ENCODE measurements at regions not wholly inside any gene's neighbourhood (a gene's known extent, or its start where the extent isn't known, plus 50 kb on each side); places are given as distances from the start of the nearest gene placed in this dataset.
"Not testable (repeated sequence)": the region's sequence is repeated elsewhere in the genome, so short reads cannot be mapped to it uniquely, and the experiment has no call there.

- not testable (repeated sequence) for H3K27ac ChIP-seq; H3K9me3 ChIP-seq (replicated peaks); H3K4me1 ChIP-seq (replicated peaks); H3K27me3 ChIP-seq (replicated peaks); H3K4me3 ChIP-seq; DNase-seq (ENCODE audit: low read depth in 1 of 2, low spot score in 2 of 2); H3K36me3 ChIP-seq
Measured at GRCh38 chr2:13443554-13444261, 727.0 kb downstream of the TRIB2 start.

DNA sequence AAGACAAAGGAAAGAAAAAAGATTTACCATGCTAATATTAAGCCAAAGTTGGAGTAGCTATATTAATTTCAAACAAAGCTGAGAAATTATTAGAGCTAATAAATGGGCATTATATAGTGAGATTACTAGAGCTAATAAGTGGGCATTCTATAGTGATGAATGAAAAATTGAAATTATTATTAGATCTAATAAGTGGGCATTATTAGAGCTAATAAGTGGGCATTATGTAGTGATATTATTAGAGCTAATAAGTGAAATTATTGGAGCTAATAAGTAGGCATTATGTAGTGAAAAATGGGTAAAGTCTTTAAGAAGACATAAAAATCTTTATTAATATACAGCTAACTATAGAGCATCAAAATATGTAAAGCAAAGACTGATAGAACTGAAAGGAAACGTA is 745.7 kb downstream of the TRIB2 start:
- Histone ChIP-seq H3K4me3 (no peak overlapping the region), H3K4me1 (replicated peaks) (no peaks in the 10 kb centered on the region), H3K27ac (no peak overlapping the region), H3K27me3 (replicated peaks) (no peaks in the 10 kb centered on the region), H3K36me3 (no peaks in the 10 kb centered on the region), H3K9me3 (replicated peaks) (no peaks in the 10 kb centered on the region)
- no peak for DNase-seq (ENCODE audit: low read depth in 1 of 2, low spot score in 2 of 2)

DNA sequence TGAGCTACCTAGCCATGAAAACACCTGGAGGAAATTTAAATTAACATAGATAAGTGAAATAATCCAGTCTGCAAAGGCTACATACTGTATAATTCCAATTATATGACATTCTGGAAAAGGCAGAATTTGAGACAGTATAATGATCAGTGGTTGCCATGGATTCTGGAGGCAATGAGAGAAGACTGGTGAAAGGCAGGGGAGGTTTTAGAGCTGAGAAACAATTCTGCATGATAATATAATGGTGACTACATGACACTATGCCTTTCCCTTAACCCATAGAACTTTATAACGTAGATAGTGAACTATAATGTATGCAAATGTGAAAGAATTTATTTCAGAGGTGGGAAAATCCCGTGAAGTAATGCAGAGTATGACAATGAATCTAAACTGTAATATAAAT is 749.3 kb downstream of the TRIB2 start:
- no peaks in the 10 kb centered on the region for H3K27me3 ChIP-seq (replicated peaks)
- H3K36me3 ChIP-seq = no peaks in the 10 kb centered on the region
- no peaks in the 10 kb centered on the region for H3K4me1 ChIP-seq (replicated peaks)
- H3K27ac ChIP-seq = no peak overlapping the region
- no peak for DNase-seq (ENCODE audit: low read depth in 1 of 2, low spot score in 2 of 2)
- no peaks in the 10 kb centered on the region for H3K9me3 ChIP-seq (replicated peaks)
- H3K4me3 ChIP-seq = no peak overlapping the region

- DNase-seq (ENCODE audit: low read depth in 1 of 2, low spot score in 2 of 2) = no peak
- H3K27ac ChIP-seq = no peak overlapping the region
- H3K4me3 ChIP-seq = no peak overlapping the region
- no peaks in the 10 kb centered on the region for H3K27me3 ChIP-seq (replicated peaks)
- no peaks in the 10 kb centered on the region for H3K36me3 ChIP-seq
- H3K4me1 ChIP-seq (replicated peaks) = no peaks in the 10 kb centered on the region
- H3K9me3 ChIP-seq (replicated peaks) = no peaks in the 10 kb centered on the region; the same call in 1 of the 2 replicates
Measured at GRCh38 chr2:13474538-13474937, 757.8 kb downstream of the TRIB2 start.

DNA sequence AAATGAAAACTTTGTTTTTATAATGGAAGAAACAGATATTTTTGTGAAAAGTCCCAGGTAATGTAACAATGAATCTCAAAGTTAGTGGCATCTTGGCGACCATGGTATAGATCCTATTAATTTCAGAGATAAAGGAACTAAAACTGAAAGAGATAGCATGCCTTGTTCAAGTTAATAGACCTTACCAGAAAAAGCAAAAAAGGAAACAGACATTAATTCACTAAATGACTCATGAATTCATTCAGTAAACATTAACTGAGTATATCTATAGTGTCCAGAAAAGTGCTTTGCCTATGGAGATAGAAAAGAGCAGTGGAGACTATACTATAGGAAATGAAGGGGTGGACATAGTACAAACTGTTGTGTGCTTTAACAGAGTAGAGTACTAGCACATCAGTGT is 763.3 kb downstream of the TRIB2 start:
- H3K4me3 ChIP-seq = no peak overlapping the region
- no peaks in the 10 kb centered on the region for H3K36me3 ChIP-seq
- DNase-seq (ENCODE audit: low read depth in 1 of 2, low spot score in 2 of 2) = no peak
- H3K9me3 ChIP-seq (replicated peaks) = no peaks in the 10 kb centered on the region; the same call in 1 of the 2 replicates
- no peaks in the 10 kb centered on the region for H3K27me3 ChIP-seq (replicated peaks)
- H3K27ac ChIP-seq = no peak overlapping the region
- H3K4me1 ChIP-seq (replicated peaks) = no peaks in the 10 kb centered on the region

- Histone ChIP-seq H3K36me3 (no peaks in the 10 kb centered on the region), H3K4me1 (replicated peaks) (no peaks in the 10 kb centered on the region), H3K27ac (no peak overlapping the region), H3K9me3 (replicated peaks) (no peaks in the 10 kb centered on the region; the same call in 1 of the 2 replicates), H3K4me3 (no peak overlapping the region), H3K27me3 (replicated peaks) (no peaks in the 10 kb centered on the region)
- DNase-seq (ENCODE audit: low read depth in 1 of 2, low spot score in 2 of 2) = no peak
Measured at GRCh38 chr2:13481201-13481600, 764.5 kb downstream of the TRIB2 start.

- no peak overlapping the region for H3K27ac ChIP-seq
- no peaks in the 10 kb centered on the region for H3K36me3 ChIP-seq
- H3K4me3 ChIP-seq = no peak overlapping the region
- no peak for DNase-seq (ENCODE audit: low read depth in 1 of 2, low spot score in 2 of 2)
- no peaks in the 10 kb centered on the region for H3K4me1 ChIP-seq (replicated peaks)
- 0 out of 2 replicates have a peak, but pooled peaks cover 3% of the 10 kb centered on the region for H3K9me3 ChIP-seq (replicated peaks)
- no peaks in the 10 kb centered on the region for H3K27me3 ChIP-seq (replicated peaks)
Measured at GRCh38 chr2:13485256-13485655, 768.5 kb downstream of the TRIB2 start.

- no peaks in the 10 kb centered on the region for H3K27me3 ChIP-seq (replicated peaks)
- no peaks in the 10 kb centered on the region for H3K36me3 ChIP-seq
- H3K27ac ChIP-seq = no peak overlapping the region
- no peak overlapping the region for H3K4me3 ChIP-seq
- H3K4me1 ChIP-seq (replicated peaks) = no peaks in the 10 kb centered on the region
- H3K9me3 ChIP-seq (replicated peaks) = 0 out of 2 replicates have a peak, but pooled peaks cover 3% of the 10 kb centered on the region
- no peak for DNase-seq (ENCODE audit: low read depth in 1 of 2, low spot score in 2 of 2)
Measured at GRCh38 chr2:13488965-13489364, 772.2 kb downstream of the TRIB2 start.

DNA sequence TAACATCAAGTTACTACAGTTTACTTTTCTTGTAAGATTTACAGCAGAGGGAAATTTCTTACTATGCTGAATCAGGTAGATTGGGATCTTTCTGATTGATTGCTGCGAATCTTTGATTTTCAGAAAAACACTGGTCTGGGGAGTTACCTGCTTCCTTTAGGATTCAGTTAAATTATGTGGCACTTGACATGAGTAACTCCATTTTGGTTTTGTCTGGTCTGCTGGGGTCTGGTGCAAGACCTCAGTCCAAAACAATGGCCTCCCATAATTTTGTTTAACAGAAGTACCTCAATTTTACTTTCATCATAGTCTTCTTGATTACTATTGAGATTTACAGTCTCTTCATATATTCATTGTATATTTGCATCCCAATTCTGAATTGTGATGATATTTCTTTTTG is 775.5 kb downstream of the TRIB2 start:
- H3K27ac ChIP-seq = no peak overlapping the region
- H3K36me3 ChIP-seq = no peaks in the 10 kb centered on the region
- H3K4me1 ChIP-seq (replicated peaks) = no peaks in the 10 kb centered on the region
- 0 out of 2 replicates have a peak, but pooled peaks cover 7% of the 10 kb centered on the region for H3K9me3 ChIP-seq (replicated peaks)
- DNase-seq (ENCODE audit: low read depth in 1 of 2, low spot score in 2 of 2) = no peak
- no peak overlapping the region for H3K4me3 ChIP-seq
- no peaks in the 10 kb centered on the region for H3K27me3 ChIP-seq (replicated peaks)

- DNase-seq (ENCODE audit: low read depth in 1 of 2, low spot score in 2 of 2) = no peak
- Histone ChIP-seq H3K4me1 (replicated peaks) (no peaks in the 10 kb centered on the region), H3K27me3 (replicated peaks) (no peaks in the 10 kb centered on the region), H3K9me3 (replicated peaks) (peaks cover 3% of the 10 kb centered on the region; the same call in 1 of the 2 replicates), H3K4me3 (no peak overlapping the region), H3K27ac (no peak overlapping the region), H3K36me3 (no peaks in the 10 kb centered on the region)
Measured at GRCh38 chr2:13495051-13495450, 778.3 kb downstream of the TRIB2 start.

DNA sequence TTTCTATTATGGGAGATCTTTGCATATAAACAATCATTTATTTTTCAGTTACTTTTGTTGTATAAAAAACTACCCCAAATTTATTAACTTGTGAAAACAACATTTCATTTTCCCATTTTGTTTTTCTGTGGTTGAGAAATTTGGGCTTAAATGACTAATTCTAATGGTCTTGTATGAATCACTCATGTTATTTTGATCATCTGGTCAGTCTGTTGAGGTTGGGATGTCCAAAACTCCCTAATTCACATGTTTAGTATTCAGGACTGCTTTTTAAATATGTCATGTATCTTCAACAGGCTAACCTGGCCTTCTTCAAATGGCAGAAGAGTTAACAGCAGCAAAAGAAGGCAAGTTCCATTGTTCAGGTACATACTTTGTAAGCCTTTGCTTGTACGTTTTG is 788.1 kb downstream of the TRIB2 start:
- no peak overlapping the region for H3K4me3 ChIP-seq

DNA sequence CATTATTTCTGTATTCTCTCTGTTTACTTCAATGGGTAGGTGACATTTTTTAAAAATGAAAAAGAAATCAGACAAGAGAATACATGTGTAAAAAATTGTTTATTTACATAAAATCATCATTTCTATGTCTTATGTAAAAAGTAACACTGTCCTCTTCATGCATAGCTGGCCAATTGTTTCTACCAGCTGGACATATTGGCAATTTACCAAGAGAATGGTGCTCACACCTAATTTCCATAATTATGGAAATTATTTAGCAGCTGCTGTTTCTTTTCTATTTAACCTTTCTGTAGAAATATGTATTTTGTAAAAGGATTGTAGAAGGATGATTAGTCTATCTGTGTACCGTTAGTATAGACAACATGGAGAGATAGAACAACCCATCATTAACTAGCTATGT is 791.9 kb downstream of the TRIB2 start:
- Histone ChIP-seq H3K9me3 (replicated peaks) (0 out of 2 replicates have a peak, but pooled peaks cover 5% of the 10 kb centered on the region), H3K27me3 (replicated peaks) (no peaks in the 10 kb centered on the region), H3K4me1 (replicated peaks) (no peaks in the 10 kb centered on the region), H3K27ac (no peak overlapping the region), H3K36me3 (no peaks in the 10 kb centered on the region), H3K4me3 (no peak overlapping the region)
- DNase-seq (ENCODE audit: low read depth in 1 of 2, low spot score in 2 of 2) = no peak

More for the DNA sequence above, 788.1 kb downstream of the TRIB2 start:
- H3K27me3 ChIP-seq (replicated peaks) = no peaks in the 10 kb centered on the region
- H3K36me3 ChIP-seq = no peaks in the 10 kb centered on the region
- H3K4me1 ChIP-seq (replicated peaks) = no peaks in the 10 kb centered on the region
- no peaks in the 10 kb centered on the region for H3K9me3 ChIP-seq (replicated peaks)
- DNase-seq (ENCODE audit: low read depth in 1 of 2, low spot score in 2 of 2) = no peak
- H3K27ac ChIP-seq = no peak overlapping the region

DNA sequence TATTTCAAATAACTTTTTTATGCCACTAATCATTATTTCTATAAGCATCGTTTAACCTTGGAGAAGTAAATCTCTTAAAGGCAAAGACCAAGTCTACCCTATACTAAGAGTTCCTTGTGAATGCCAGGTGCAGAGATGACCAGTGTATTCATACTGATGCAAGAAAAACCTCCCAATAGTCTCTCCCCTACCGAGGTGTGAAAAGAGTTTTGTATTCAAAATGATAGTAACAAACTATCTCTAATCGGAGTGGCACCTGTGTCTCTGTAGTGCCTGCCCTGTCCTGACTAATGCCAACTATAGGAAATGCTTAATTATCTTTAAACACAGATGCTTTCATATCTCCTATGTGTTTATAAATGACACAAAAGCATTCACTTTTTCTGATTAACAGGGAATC is 798.5 kb downstream of the TRIB2 start:
- Histone ChIP-seq H3K36me3 (no peaks in the 10 kb centered on the region), H3K27me3 (replicated peaks) (no peaks in the 10 kb centered on the region), H3K27ac (no peak overlapping the region), H3K9me3 (replicated peaks) (peaks cover 5% of the 10 kb centered on the region; the same call in 1 of the 2 replicates), H3K4me3 (no peak overlapping the region), H3K4me1 (replicated peaks) (no peaks in the 10 kb centered on the region)
- DNase-seq (ENCODE audit: low read depth in 1 of 2, low spot score in 2 of 2) = no peak

GRCh38 chr2:13522096-13522495 is 805.4 kb downstream of the TRIB2 start:
- no peak overlapping the region for H3K4me3 ChIP-seq
- no peaks in the 10 kb centered on the region for H3K4me1 ChIP-seq (replicated peaks)
- DNase-seq (ENCODE audit: low read depth in 1 of 2, low spot score in 2 of 2) = no peak
- H3K27ac ChIP-seq = no peak overlapping the region
- H3K27me3 ChIP-seq (replicated peaks) = no peaks in the 10 kb centered on the region
- peaks cover 6% of the 10 kb centered on the region for H3K9me3 ChIP-seq (replicated peaks)
- H3K36me3 ChIP-seq = no peaks in the 10 kb centered on the region

All from SJSA1 (cell line).